MV-4-11 (cell line): ENCODE measurements at regions not wholly inside any gene's neighbourhood (a gene's known extent, or its start where the extent isn't known, plus 50 kb on each side); places are given as distances from the start of the nearest gene placed in this dataset.

Source experiments
- DNase-seq: peaks from one replicate; lab custom pipeline; 2025; lab: John Stamatoyannopoulos, UW

GRCh38 chr6:119541132-119541905, 191.8 kb upstream of the MAN1A1 start:
- DNase-seq = no peak

- no peak for DNase-seq
Measured at GRCh38 chr6:119540417-119540816, 190.9 kb upstream of the MAN1A1 start.

- DNase-seq = no peak
Measured at GRCh38 chr6:119539066-119539746, 189.6 kb upstream of the MAN1A1 start.

- DNase-seq = peak; percentile 12
Measured at GRCh38 chr6:119536666-119537065, 187.1 kb upstream of the MAN1A1 start.

GRCh38 chr6:119535332-119535731, 185.8 kb upstream of the MAN1A1 start:
- peak; percentile 29 for DNase-seq

GRCh38 chr6:119533603-119534279, 184.2 kb upstream of the MAN1A1 start:
- peak; percentile 46 for DNase-seq

- DNase-seq = no peak
Measured at GRCh38 chr6:119527231-119527578, 177.6 kb upstream of the MAN1A1 start.

GRCh38 chr6:119526561-119527230, 177.1 kb upstream of the MAN1A1 start:
- DNase-seq = no peak

- no peak for DNase-seq
Measured at GRCh38 chr6:119524410-119524809, 174.8 kb upstream of the MAN1A1 start.

GRCh38 chr6:119523556-119523955, 174.0 kb upstream of the MAN1A1 start:
- DNase-seq = peak; percentile 13

GRCh38 chr6:119521251-119521650, 171.7 kb upstream of the MAN1A1 start:
- no peak for DNase-seq

GRCh38 chr6:119517428-119517827, 167.9 kb upstream of the MAN1A1 start:
- DNase-seq = no peak

- no peak for DNase-seq
Measured at GRCh38 chr6:119514345-119514744, 164.8 kb upstream of the MAN1A1 start.

GRCh38 chr6:119511024-119511423, 161.5 kb upstream of the MAN1A1 start:
- DNase-seq = no peak

GRCh38 chr6:119510246-119510645, 160.7 kb upstream of the MAN1A1 start:
- DNase-seq = no peak

GRCh38 chr6:119506631-119507174, 157.1 kb upstream of the MAN1A1 start:
- no peak for DNase-seq

- DNase-seq = peak; percentile 78
Measured at GRCh38 chr6:119501798-119502483, 152.4 kb upstream of the MAN1A1 start.

- DNase-seq = no peak
Measured at GRCh38 chr6:119499797-119500196, 150.2 kb upstream of the MAN1A1 start.

GRCh38 chr6:119497988-119498727, 148.6 kb upstream of the MAN1A1 start:
- no peak for DNase-seq

GRCh38 chr6:119495230-119495683, 145.7 kb upstream of the MAN1A1 start:
- no peak for DNase-seq

- no peak for DNase-seq
Measured at GRCh38 chr6:119493980-119494379, 144.4 kb upstream of the MAN1A1 start.
